Choroid plexus epithelial cell (primary cell): ENCODE measurements at regions not wholly inside any gene's neighbourhood (a gene's known extent, or its start where the extent isn't known, plus 50 kb on each side); places are given as distances from the start of the nearest gene placed in this dataset.

Source experiments
- DNase-seq: peaks from one replicate; pipeline ENCODE4 v3.0.0-alpha.2; 2010; ENCODE audit warnings: low read depth
- H3K4me3 ChIP-seq: 2 replicates; pipeline ENCODE4 v1.5.1; 2011; ENCODE audit warnings: low read depth, mild to moderate bottlenecking, control low read depth, low read length, moderate library complexity
- CTCF ChIP-seq: conservative IDR thresholded peaks from 2 replicates; pipeline ENCODE4 v1.5.1; 2011; ENCODE audit warnings: low read depth, mild to moderate bottlenecking, control low read depth, inconsistent platforms, low read length, moderate library complexity

GRCh38 chr1:116320874-116321273 lies 52.2 kb upstream of the ATP1A1 start:
- H3K4me3 ChIP-seq, result no peak overlapping the region
- no peak for TF ChIP-seq CTCF
- DNase-seq, result no peak

DNA sequence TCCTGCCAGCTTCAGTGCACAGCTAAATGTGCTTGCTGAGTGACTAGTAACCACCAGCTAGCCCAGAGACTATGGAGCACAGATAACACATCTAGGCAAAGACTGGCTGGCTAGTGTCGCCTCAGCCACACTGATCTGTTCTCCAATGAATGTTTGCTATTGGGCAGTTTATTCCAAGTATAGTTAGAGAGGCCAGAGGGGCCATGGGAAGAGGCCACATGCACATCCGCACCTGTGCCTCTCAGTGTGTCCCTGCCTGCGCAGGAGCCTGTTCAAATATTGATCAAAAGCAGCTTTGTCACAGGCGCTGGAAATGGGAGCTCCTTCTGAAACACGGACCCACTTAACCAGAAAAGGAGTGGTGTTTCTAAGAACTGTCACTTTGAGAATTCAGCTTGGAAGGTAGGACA lies 51.3 kb upstream of the ATP1A1 start:
- no peak overlapping the region for H3K4me3 ChIP-seq
- no peak for TF ChIP-seq CTCF
- no peak for DNase-seq

DNA sequence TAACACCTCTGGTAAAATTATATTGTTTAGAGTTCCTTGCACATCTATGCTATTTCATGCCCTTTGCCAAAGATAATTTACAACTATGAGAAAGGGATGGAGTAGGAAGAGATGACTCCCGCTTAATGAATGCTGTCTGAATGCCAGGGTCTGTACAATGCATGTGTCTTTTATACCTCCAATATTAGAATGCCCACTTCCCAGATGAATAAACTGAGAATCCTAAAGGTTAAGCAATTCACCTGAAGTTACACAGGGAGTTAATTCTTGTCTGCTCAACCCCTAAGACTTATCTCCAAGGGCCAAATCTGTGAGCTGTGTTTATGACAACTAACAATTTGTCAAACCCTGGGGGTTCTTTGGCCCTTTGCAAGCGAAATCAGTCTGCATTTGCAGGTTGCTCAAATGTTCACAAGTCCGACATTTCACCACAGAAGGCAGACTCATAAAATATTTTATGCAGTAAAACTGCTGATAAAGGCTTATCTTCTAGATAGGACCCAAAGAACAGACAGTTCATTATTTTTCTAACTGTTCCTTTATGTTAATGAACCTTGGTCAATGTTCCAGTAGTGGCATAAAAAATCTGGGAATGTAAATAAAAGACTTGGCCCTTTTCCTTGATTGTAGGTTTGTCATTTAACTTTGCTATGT lies 50.2 kb upstream of the ATP1A1 start:
- no peak overlapping the region for H3K4me3 ChIP-seq
- DNase-seq, result no peak
- TF ChIP-seq CTCF, result no peak
